Dendritic cell treated with granulocyte-macrophage colony-stimulating factor and Interleukin-4, amounts not matched to agents 40 ng/mL and 50 ng/mL, for 4 days (primary cell): ENCODE measurements at regions not wholly inside any gene's neighbourhood (a gene's known extent, or its start where the extent isn't known, plus 50 kb on each side); places are given as distances from the start of the nearest gene placed in this dataset.
"Not testable (repeated sequence)": the region's sequence is repeated elsewhere in the genome, so short reads cannot be mapped to it uniquely, and the experiment has no call there.

Experiments
- H3K27ac Mint-ChIP-seq: one replicate; pipeline ENCODE4 v1.8.0; 2022; ENCODE audit warnings: mild to moderate bottlenecking, mixed read lengths
- H3K27me3 Mint-ChIP-seq: one replicate; pipeline ENCODE4 v1.8.0; 2022; ENCODE audit warnings: mild to moderate bottlenecking, mixed read lengths
- H3K36me3 Mint-ChIP-seq: one replicate; pipeline ENCODE4 v1.8.0; 2022; ENCODE audit warnings: low read depth, mixed read lengths
- H3K4me1 Mint-ChIP-seq: one replicate; pipeline ENCODE4 v1.8.0; 2022; ENCODE audit warnings: low read depth, mixed read lengths
- H3K4me3 Mint-ChIP-seq: one replicate; pipeline ENCODE4 v1.8.0; 2022; ENCODE audit warnings: mild to moderate bottlenecking, moderate library complexity, mixed read lengths
- H3K9me3 Mint-ChIP-seq: one replicate; pipeline ENCODE4 v1.8.0; 2022; ENCODE audit warnings: mixed read lengths
- intact Hi-C: fragments of 100-400 bp; cut with micrococcal nuclease; formaldehyde crosslinking; loops from one replicate; pipeline ENCODE4 v1.15.0; 2022

DNA sequence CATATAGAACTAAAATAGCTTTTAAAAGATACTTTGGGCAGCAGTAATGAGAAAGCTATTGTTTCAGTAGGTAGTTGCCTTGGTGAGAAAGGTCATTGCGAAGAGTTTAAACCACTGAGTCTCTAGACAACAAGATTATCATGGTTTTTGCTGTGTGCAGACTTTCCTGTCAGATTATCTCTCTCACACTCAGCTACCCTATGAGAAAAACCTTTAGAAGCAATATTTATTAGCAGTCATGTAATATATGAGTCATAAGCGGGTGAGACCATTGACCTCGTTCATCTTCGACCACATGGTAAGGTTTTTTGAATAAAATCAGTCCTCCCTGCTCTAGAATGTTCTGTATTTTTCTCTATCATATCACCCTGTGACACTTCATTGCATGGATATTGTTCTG lies 59.9 kb downstream of the GPR65 start:
- H3K27ac Mint-ChIP-seq, result no peak overlapping the region
- intact Hi-C loops, result no loop called here
- H3K9me3 Mint-ChIP-seq, result peaks cover 20% of the 10 kb centered on the region
- H3K4me3 Mint-ChIP-seq, result no peak overlapping the region
- peaks cover 7% of the 10 kb centered on the region for H3K4me1 Mint-ChIP-seq
- H3K36me3 Mint-ChIP-seq, result peaks cover 5% of the 10 kb centered on the region
- H3K27me3 Mint-ChIP-seq, result peaks cover 14% of the 10 kb centered on the region

DNA sequence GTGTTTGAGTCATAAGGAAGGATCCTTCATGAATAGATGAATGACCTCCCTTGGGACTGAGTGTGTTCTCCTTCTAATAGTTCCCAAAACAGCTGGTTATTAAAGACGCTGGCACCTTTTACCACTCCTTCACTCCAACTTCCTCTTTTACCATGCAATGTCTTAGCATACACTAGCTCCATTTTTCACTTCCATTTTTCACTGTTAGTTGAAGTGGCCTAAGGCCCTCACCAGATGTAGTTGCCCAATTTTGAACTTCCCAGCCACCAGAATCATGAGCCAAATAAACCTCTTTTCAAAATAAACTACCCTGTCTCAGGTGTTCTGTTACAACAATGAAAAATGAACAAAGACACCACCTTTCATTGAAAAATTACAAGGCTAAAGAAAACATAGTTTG lies 64.7 kb downstream of the GPR65 start:
- peaks cover 9% of the 10 kb centered on the region for H3K4me1 Mint-ChIP-seq
- intact Hi-C loops, result no loop called here
- H3K36me3 Mint-ChIP-seq, result peaks cover 20% of the 10 kb centered on the region
- peak overlapping the region; percentile 37 for H3K27ac Mint-ChIP-seq
- peaks cover 3% of the 10 kb centered on the region for H3K27me3 Mint-ChIP-seq
- H3K9me3 Mint-ChIP-seq, result peaks cover 46% of the 10 kb centered on the region
- no peak overlapping the region for H3K4me3 Mint-ChIP-seq

DNA sequence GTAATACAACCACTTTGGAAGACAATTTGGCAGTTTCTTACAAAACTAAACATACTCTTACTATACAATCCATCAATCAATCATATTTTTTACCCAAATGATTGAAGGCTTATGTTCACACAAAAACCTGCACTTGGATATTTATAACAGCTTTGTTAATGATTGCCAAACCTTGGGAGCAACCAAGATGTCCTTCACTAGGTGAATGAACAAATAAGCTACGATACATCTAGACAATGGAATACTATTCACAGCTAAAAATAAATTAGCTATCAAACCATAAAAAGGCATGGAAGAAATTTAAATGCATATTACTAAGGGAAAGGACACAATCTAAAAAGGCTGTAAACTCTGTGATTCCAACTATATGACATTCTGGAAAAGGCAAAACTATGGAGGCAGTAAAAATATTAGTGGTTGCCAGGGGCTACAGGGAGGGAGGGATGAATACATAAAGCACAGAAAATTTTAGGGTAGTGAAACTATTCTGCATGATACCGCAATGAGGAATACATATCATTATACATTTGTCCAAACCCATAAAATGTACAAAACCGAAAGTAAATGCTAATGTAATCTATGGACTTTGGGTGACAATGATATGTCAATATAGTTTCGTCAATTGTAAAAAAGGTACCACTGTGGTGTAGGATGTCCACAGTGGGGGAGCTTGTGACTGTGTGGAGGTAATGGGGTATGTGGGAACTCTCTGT lies 70.5 kb downstream of the GPR65 start:
- H3K27ac Mint-ChIP-seq, result peak overlapping the region; percentile 37
- H3K9me3 Mint-ChIP-seq, result peaks cover 29% of the 10 kb centered on the region
- intact Hi-C loops, result loop anchor here (5.0 kb wide), 1 partner anchor 33 kb away; no protein-coding TSS in a partner anchor
- H3K4me3 Mint-ChIP-seq, result no peak overlapping the region
- H3K36me3 Mint-ChIP-seq, result peaks cover 10% of the 10 kb centered on the region
- H3K4me1 Mint-ChIP-seq, result peaks cover 16% of the 10 kb centered on the region
- H3K27me3 Mint-ChIP-seq, result peaks cover 20% of the 10 kb centered on the region

DNA sequence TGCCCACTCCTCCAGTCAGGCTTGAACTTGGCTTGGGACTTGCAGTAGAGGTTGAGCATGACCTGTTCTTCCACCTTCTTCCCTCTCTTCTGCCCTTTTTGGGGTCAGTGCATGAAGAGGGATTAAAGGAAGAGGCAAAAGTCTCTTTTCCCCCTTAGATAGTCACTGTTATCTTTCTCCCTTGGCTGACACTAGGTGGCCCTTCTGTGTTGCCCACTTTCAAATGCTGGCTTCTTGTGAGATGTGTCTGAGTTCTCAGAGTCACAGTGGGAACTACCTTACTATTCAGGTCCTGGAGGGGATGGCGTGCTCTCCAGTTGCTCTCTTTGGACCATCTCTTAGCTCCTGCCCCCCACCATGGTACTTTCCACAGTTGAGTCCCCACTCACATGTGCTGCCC lies 73.6 kb downstream of the GPR65 start:
- H3K27ac Mint-ChIP-seq, result no peak overlapping the region
- no peaks in the 10 kb centered on the region for H3K36me3 Mint-ChIP-seq
- H3K4me1 Mint-ChIP-seq, result peaks cover 16% of the 10 kb centered on the region
- no peak overlapping the region for H3K4me3 Mint-ChIP-seq
- peaks cover 25% of the 10 kb centered on the region for H3K27me3 Mint-ChIP-seq
- H3K9me3 Mint-ChIP-seq, result peaks cover under 1% of the 10 kb centered on the region
- intact Hi-C loops, result loop anchor here (5.0 kb wide), 1 partner anchor 36 kb away; no protein-coding TSS in a partner anchor

DNA sequence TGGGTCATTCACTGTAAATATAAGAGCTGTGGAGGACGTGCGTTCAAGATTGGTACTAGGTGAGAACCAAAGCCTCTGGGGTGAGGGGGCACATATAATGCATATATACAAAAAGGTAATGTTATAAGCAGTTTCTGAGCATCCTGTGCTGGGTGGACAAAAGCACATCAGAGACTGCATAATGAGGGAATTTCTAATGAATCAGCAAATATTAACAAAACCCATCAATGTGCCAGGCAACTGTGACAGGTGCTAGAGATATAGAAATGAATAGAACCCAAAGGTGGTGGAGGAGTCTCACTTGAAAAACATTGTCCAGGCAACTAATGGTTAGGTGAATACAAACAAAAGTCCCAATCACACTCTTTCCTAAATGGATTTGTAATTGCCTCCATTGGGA lies 74.7 kb downstream of the GPR65 start:
- Mint-ChIP-seq H3K36me3 (no peaks in the 10 kb centered on the region), H3K27ac (no peak overlapping the region), H3K4me3 (no peak overlapping the region), H3K27me3 (peaks cover 29% of the 10 kb centered on the region), H3K4me1 (peaks cover 16% of the 10 kb centered on the region), H3K9me3 (no peaks in the 10 kb centered on the region)
- intact Hi-C loops, result loop anchor here (5.0 to 10.0 kb wide), 2 partner anchors 37 to 55 kb away; no protein-coding TSS in a partner anchor

DNA sequence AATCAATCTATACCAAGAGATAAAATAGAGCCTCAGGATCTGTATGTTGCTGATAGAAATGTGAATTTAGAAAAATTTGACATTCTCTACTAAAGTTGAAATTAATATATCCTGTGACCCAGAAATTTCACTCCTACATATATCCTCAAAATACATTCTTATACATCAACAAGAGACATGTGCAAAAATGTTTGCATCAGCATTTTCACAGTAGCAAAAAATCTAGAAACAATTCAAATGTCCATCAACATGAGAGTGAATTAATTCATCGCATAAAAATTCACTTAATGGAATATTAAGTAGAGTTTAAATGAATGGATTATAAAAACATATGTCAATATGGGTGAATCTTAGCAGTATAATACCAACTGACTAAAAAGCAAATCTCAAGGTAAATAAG lies 80.8 kb downstream of the GPR65 start:
- no peaks in the 10 kb centered on the region for H3K9me3 Mint-ChIP-seq
- intact Hi-C loops, result loop anchor here (10.0 kb wide), 1 partner anchor 61 kb away; no protein-coding TSS in a partner anchor
- no peaks in the 10 kb centered on the region for H3K36me3 Mint-ChIP-seq
- H3K4me1 Mint-ChIP-seq, result peaks cover 8% of the 10 kb centered on the region
- H3K4me3 Mint-ChIP-seq, result no peak overlapping the region
- peaks cover 23% of the 10 kb centered on the region for H3K27me3 Mint-ChIP-seq
- no peak overlapping the region for H3K27ac Mint-ChIP-seq

DNA sequence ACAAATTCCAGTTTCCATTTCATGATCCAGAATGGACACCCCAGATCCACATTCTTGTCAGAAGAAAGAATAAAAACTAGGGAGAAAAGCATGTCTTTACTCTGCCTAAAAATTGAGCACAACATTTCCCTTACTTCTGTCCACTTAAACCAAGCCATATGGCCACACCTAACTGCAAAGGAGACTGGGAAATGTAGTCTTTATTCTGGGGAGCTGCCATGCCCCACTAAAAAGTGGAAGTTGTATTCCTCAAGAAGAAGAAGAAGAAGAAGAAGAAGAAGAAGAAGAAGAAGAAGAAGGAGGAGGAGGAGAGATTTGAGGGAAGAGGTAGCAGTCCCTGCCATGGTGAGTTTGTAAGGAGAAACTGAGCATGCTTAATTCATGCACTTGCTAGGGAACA lies 84.5 kb downstream of the GPR65 start:
- Mint-ChIP-seq H3K36me3 (no peaks in the 10 kb centered on the region), H3K4me3 (no peak overlapping the region), H3K9me3 (no peaks in the 10 kb centered on the region), H3K27ac (no peak overlapping the region), H3K27me3 (peaks cover 24% of the 10 kb centered on the region), H3K4me1 (peaks cover 8% of the 10 kb centered on the region)
- intact Hi-C loops, result loop anchor here (10.0 kb wide), 1 partner anchor 65 kb away; no protein-coding TSS in a partner anchor

DNA sequence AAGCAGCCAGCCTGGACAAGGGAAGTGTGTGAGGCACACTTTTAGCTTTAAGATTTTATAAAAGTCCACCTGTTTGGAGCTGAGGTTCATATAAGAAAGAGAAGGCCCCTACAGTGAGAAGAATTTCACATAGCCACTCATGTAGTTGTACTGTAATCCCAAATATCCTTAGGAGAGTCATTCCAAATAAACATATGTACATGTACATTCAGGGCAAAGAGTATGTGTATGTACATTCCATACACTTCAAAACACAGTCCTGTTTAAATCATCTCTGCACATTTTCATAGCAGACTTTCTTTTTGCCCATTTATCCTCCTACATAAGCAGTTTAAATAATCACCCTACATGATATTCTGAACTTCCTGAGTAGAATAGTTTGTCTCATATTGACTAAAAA lies 87.6 kb downstream of the GPR65 start:
- H3K4me1 Mint-ChIP-seq, result peaks cover 8% of the 10 kb centered on the region
- H3K27ac Mint-ChIP-seq, result no peak overlapping the region
- no peaks in the 10 kb centered on the region for H3K36me3 Mint-ChIP-seq
- no peak overlapping the region for H3K4me3 Mint-ChIP-seq
- intact Hi-C loops, result no loop called here
- H3K27me3 Mint-ChIP-seq, result peaks cover 15% of the 10 kb centered on the region
- no peaks in the 10 kb centered on the region for H3K9me3 Mint-ChIP-seq

DNA sequence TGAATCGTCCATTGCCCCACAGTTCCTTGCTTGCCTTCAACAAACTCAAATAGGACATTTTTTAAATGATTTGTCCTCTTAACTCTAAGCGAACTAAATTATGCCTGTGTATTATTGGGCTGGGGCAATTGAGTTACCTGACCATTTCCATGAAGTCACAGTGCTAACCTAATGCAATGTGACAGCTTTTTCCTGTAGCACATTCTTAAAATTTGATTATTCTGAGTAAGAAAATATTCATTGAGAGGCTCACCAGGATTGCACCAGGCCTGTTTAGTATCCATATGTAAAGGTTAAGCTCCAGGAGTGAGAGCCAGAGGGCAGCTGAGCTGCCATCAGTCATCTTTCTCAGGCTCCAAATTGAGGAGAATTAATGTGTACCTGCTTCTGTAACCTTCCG lies 90.9 kb downstream of the GPR65 start:
- intact Hi-C loops, result no loop called here
- Mint-ChIP-seq H3K27ac (no peak overlapping the region), H3K27me3 (peaks cover 17% of the 10 kb centered on the region), H3K4me1 (no peaks in the 10 kb centered on the region), H3K36me3 (no peaks in the 10 kb centered on the region), H3K9me3 (no peaks in the 10 kb centered on the region), H3K4me3 (no peak overlapping the region)

DNA sequence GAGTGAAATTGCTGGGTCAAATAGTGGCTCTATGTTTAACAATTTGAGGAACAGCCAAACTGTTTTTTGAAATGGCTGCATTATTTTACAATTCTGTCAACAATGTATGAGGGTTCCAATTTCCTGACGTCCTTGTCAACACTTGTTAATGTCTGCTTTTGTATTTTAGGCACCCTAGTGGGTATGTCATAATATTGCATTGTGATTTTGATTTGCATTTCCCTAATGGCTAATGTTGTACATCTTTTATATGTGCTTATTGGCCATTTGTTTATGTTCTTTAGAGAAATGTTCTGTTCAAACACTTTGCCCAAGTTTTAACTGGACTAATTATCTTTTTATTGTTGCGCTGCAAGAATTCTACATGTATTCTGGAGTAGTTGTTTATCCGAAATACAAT lies 93.2 kb downstream of the GPR65 start:
- Mint-ChIP-seq H3K9me3 (no peaks in the 10 kb centered on the region), H3K27ac (no peak overlapping the region), H3K4me3 (no peak overlapping the region), H3K36me3 (no peaks in the 10 kb centered on the region), H3K27me3 (peaks cover 15% of the 10 kb centered on the region), H3K4me1 (no peaks in the 10 kb centered on the region)
- intact Hi-C loops, result no loop called here

DNA sequence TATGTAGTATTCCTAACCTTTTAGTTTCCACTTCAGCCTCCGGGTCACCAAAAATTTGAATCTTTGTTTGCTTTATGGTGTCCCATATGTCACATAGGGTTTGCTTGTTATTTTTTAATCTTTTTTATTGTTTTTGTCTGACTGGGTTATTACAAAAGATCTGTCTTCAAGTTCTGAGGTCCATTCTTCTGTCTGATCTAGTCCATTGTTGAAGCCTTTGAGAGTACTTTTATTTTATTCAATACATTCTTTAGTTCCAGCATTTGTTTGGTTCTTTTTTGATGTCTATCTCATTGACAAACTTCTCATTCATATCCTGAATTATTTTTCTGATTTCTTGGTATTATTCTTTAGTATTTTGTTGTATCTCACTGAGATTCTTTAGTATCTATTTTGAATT lies 99.8 kb downstream of the GPR65 start:
- H3K9me3 Mint-ChIP-seq, result peaks cover 17% of the 10 kb centered on the region
- no peak overlapping the region for H3K27ac Mint-ChIP-seq
- H3K27me3 Mint-ChIP-seq, result peaks cover 6% of the 10 kb centered on the region
- intact Hi-C loops, result no loop called here
- no peaks in the 10 kb centered on the region for H3K36me3 Mint-ChIP-seq
- no peak overlapping the region for H3K4me3 Mint-ChIP-seq
- H3K4me1 Mint-ChIP-seq, result no peaks in the 10 kb centered on the region

DNA sequence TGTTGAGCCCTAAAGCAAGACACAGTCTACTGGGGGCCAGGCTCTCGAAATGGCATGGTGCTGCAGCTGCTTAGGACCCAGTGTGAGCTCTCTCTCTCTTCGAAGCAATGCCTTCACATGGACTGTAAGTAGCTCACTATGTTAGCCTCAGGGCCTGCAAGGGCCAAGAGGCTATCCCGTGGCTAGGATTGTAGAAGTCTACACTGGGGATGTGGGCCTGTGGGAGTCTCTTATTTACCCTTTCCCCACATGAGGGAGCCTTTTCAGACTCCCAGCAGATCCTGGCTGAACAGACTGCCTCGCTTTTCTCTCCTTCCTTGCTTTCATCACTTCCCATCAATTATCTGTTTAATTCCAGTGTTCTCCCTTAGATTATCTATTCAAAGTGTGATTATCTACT lies 101.4 kb downstream of the GPR65 start:
- intact Hi-C loops, result no loop called here
- H3K36me3 Mint-ChIP-seq, result no peaks in the 10 kb centered on the region
- no peaks in the 10 kb centered on the region for H3K4me1 Mint-ChIP-seq
- peaks cover 6% of the 10 kb centered on the region for H3K27me3 Mint-ChIP-seq
- H3K27ac Mint-ChIP-seq, result no peak overlapping the region
- no peak overlapping the region for H3K4me3 Mint-ChIP-seq
- H3K9me3 Mint-ChIP-seq, result peaks cover 17% of the 10 kb centered on the region

DNA sequence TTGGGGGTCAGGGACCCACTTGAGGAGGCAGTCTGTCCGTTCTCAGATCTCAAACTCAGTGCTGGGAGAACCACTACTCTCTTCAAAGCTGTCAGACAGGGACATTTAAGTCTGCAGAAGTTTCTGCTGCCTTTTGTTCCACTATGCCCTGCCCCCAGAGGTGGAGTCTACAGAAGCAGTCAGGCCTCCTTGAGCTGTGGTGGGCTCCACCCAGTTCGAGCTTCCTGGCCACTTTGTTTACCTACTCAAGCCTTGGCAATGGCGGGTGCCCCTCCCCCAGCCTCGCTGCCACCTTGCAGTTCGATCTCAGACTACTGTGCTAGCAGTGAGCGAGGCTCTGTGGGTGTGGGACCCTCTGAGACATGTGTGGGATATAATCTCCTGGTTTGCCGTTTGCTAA lies 122.7 kb downstream of the GPR65 start:
- H3K9me3 Mint-ChIP-seq, H3K36me3 Mint-ChIP-seq, H3K27ac Mint-ChIP-seq, intact Hi-C loops, H3K4me3 Mint-ChIP-seq: not testable (repeated sequence)
- peaks cover 25% of the 10 kb centered on the region for H3K27me3 Mint-ChIP-seq
- H3K4me1 Mint-ChIP-seq, result peaks cover 19% of the 10 kb centered on the region

DNA sequence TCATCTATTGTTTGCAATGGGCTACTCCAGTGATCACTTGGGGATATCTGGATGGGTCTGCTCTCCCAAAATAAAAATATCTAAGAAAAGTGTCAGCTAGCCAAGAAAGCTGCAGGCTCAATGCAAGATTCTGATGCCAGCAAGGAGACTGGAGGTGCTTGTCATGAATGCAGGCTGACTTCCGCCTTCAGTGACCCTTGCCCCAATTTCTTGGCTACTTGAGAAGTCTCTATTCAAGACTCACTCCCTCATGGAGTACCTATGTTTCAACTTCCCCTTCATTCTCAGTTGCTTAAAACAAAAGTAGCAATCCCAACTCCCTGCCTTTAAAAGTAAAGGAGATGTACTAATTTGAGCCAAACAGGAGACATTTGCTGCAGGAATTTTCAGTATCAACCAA lies 123.9 kb downstream of the GPR65 start:
- intact Hi-C loops, result no loop called here
- H3K27ac Mint-ChIP-seq, result no peak overlapping the region
- H3K36me3 Mint-ChIP-seq, result no peaks in the 10 kb centered on the region
- H3K4me3 Mint-ChIP-seq, result no peak overlapping the region
- peaks cover 20% of the 10 kb centered on the region for H3K27me3 Mint-ChIP-seq
- peaks cover 19% of the 10 kb centered on the region for H3K4me1 Mint-ChIP-seq
- peaks cover 13% of the 10 kb centered on the region for H3K9me3 Mint-ChIP-seq
